CD14-positive monocyte (primary cell): ENCODE measurements at regions not wholly inside any gene's neighbourhood (a gene's known extent, or its start where the extent isn't known, plus 50 kb on each side); places are given as distances from the start of the nearest gene placed in this dataset.

Experiments
- DNase-seq, 3 donors: peaks; one replicate each; pipeline ENCODE4 v3.0.0-alpha.2; 2011 to 2022
- H2AFZ ChIP-seq: 2 replicates; pipeline ENCODE4 v1.6.0; 2012; ENCODE audit warnings: mild to moderate bottlenecking, low read depth, low read length, inconsistent platforms; ENCODE audit not compliant: insufficient read depth, poor library complexity, severe bottlenecking
- H3K27ac ChIP-seq, 2 donors: 1 replicate in 1 of 2; 2 replicates in 1 of 2; pipeline ENCODE4 v1.5.1; 2012 to 2013; ENCODE audit warnings: low read length in 2 of 2, control low read depth in 1 of 2, inconsistent platforms in 1 of 2, low read depth in 1 of 2, mild to moderate bottlenecking in 1 of 2
- H3K27me3 ChIP-seq, 2 donors: one replicate each; pipeline versions ENCODE4 v1.6.0 to v1.6.1; 2011 to 2013; ENCODE audit warnings: low read length in 2 of 2; ENCODE audit not compliant: control insufficient read depth in 2 of 2, insufficient read depth in 2 of 2
- H3K36me3 ChIP-seq, 2 donors: replicated peaks in 1 of 2; 1 replicate in 1 of 2; 2 replicates in 1 of 2; pipeline versions ENCODE4 v1.5.1 to v1.6.1; 2012 to 2013; ENCODE audit warnings: low read length in 2 of 2, control low read depth in 1 of 2, inconsistent platforms in 1 of 2, mild to moderate bottlenecking in 1 of 2; ENCODE audit not compliant: insufficient read depth in 2 of 2, control insufficient read depth in 1 of 2
- H3K4me1 ChIP-seq, 2 donors: 1 replicate in 1 of 2; 2 replicates in 1 of 2; pipeline versions ENCODE4 v1.5.1 to v1.6.1; 2012 to 2013; ENCODE audit warnings: low read length in 2 of 2, control low read depth in 1 of 2, inconsistent platforms in 1 of 2, mild to moderate bottlenecking in 1 of 2, moderate library complexity in 1 of 2; ENCODE audit not compliant: insufficient read depth in 2 of 2, control insufficient read depth in 1 of 2
- H3K4me2 ChIP-seq: replicated peaks from 2 replicates; pipeline ENCODE3; 2012; ENCODE audit warnings: low read length, moderate library complexity, mild to moderate bottlenecking; ENCODE audit not compliant: poor library complexity, severe bottlenecking; ENCODE audit errors: extremely low read depth
- H3K4me3 ChIP-seq, 3 experiments: fragments of 200-600 bp in 1 of 3; sonication (generic) in 1 of 3; replicated peaks in 1 of 3; 1 replicate in 2 of 3; 2 replicates in 1 of 3; pipeline ENCODE4 v1.5.1; 2011 to 2013; ENCODE audit warnings: low read length in 3 of 3, mild to moderate bottlenecking in 3 of 3, control low read depth in 2 of 3, low read depth in 2 of 3, inconsistent platforms in 1 of 3, moderate library complexity in 1 of 3
- H3K79me2 ChIP-seq: 2 replicates; pipeline ENCODE4 v1.6.0; 2012; ENCODE audit warnings: mild to moderate bottlenecking, control low read depth, inconsistent platforms, low read length, moderate library complexity; ENCODE audit not compliant: insufficient read depth
- H3K9ac ChIP-seq: 2 replicates; pipeline ENCODE4 v1.6.0; 2017; ENCODE audit warnings: low read length, mild to moderate bottlenecking; ENCODE audit not compliant: insufficient read depth, poor library complexity, severe bottlenecking
- H3K9me3 ChIP-seq, 2 donors: replicated peaks in 1 of 2; 1 replicate in 1 of 2; 2 replicates in 1 of 2; pipeline versions ENCODE4 v1.5.1 to v1.6.1; 2012 to 2013; ENCODE audit warnings: low read length in 2 of 2, control low read depth in 1 of 2; ENCODE audit not compliant: control insufficient read depth in 1 of 2, insufficient read depth in 1 of 2
- H4K20me1 ChIP-seq: 2 replicates; pipeline ENCODE4 v1.6.0; 2012; ENCODE audit warnings: mild to moderate bottlenecking, low read length, control low read depth, moderate library complexity; ENCODE audit not compliant: insufficient read depth
- H3K27ac Mint-ChIP-seq, 7 donors: one replicate each; pipeline ENCODE4 v1.8.0; 2020; ENCODE audit warnings: mild to moderate bottlenecking in 7 of 7, mixed read lengths in 7 of 7, moderate library complexity in 6 of 7, inconsistent platforms in 2 of 7
- H3K27me3 Mint-ChIP-seq, 3 donors: one replicate each; pipeline ENCODE4 v1.8.0; 2021 to 2022; ENCODE audit warnings: low read depth in 3 of 3, mild to moderate bottlenecking in 3 of 3, mixed read lengths in 3 of 3, moderate library complexity in 3 of 3, inconsistent platforms in 1 of 3
- H3K36me3 Mint-ChIP-seq, 2 donors: one replicate each; pipeline ENCODE4 v1.8.0; 2020; ENCODE audit warnings: mixed read lengths in 2 of 2, inconsistent platforms in 1 of 2, mild to moderate bottlenecking in 1 of 2
- H3K4me1 Mint-ChIP-seq: one replicate; pipeline ENCODE4 v1.8.0; 2020; ENCODE audit warnings: mild to moderate bottlenecking, mixed read lengths
- H3K4me3 Mint-ChIP-seq, 2 donors: one replicate each; pipeline ENCODE4 v1.8.0; 2020; ENCODE audit warnings: mild to moderate bottlenecking in 2 of 2, mixed read lengths in 2 of 2, moderate library complexity in 1 of 2
- H3K9me3 Mint-ChIP-seq, 7 donors: one replicate each; pipeline ENCODE4 v1.8.0; 2020 to 2022; ENCODE audit warnings: mixed read lengths in 7 of 7, mild to moderate bottlenecking in 6 of 7, moderate library complexity in 6 of 7, inconsistent platforms in 2 of 7
- WGBS: methylation state at CpG from one replicate; pipeline ENCODE4 v1.1.5; 2013; ENCODE audit warnings: missing lambda C conversion rate; ENCODE audit not compliant: insufficient coverage; 5-methylcytosine and 5-hydroxymethylcytosine counted together
- intact Hi-C, 2 donors: fragments of 100-400 bp; cut with micrococcal nuclease; formaldehyde crosslinking; loops; one replicate each; pipeline versions ENCODE4 v1.15.0 to v1.15.1; 2023
- TF ChIP-seq, protein P1 (sequence below): fragments of 200-600 bp; IDR thresholded peaks from one replicate; pipeline ENCODE4 v1.8.0; 2022; ENCODE audit warnings: antibody characterized with exemption, mild to moderate bottlenecking

GRCh38 chr7:118606602-118607001 lies 382.1 kb downstream of the ANKRD7 start:
- Histone ChIP-seq H3K27me3 (no peaks in the 10 kb centered on the region), H3K4me3 (no peak overlapping the region), H3K4me1 (no peaks in the 10 kb centered on the region), H3K9me3 (no peaks in the 10 kb centered on the region), H3K79me2 (no peaks in the 10 kb centered on the region), H3K9ac (no peak overlapping the region), H2AFZ (no peak overlapping the region), H3K4me2 (no peak overlapping the region), H4K20me1 (no peaks in the 10 kb centered on the region), H3K36me3 (no peaks in the 10 kb centered on the region), H3K27ac (no peak overlapping the region)
- Mint-ChIP-seq H3K4me1 (no peaks in the 10 kb centered on the region), H3K27me3 (no peaks in the 10 kb centered on the region), H3K27ac (no peak overlapping the region), H3K4me3 (no peak overlapping the region), H3K36me3 (no peaks in the 10 kb centered on the region), H3K9me3 (peaks cover 0 to 4% (median 0%) of the 10 kb centered on the region in 7 donors)
- WGBS, result no CpG with 5 or more reads among the region's 1 CpG
- DNase-seq, result no peak
- TF ChIP-seq, protein P1, sequence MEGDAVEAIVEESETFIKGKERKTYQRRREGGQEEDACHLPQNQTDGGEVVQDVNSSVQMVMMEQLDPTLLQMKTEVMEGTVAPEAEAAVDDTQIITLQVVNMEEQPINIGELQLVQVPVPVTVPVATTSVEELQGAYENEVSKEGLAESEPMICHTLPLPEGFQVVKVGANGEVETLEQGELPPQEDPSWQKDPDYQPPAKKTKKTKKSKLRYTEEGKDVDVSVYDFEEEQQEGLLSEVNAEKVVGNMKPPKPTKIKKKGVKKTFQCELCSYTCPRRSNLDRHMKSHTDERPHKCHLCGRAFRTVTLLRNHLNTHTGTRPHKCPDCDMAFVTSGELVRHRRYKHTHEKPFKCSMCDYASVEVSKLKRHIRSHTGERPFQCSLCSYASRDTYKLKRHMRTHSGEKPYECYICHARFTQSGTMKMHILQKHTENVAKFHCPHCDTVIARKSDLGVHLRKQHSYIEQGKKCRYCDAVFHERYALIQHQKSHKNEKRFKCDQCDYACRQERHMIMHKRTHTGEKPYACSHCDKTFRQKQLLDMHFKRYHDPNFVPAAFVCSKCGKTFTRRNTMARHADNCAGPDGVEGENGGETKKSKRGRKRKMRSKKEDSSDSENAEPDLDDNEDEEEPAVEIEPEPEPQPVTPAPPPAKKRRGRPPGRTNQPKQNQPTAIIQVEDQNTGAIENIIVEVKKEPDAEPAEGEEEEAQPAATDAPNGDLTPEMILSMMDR, result no peak
- intact Hi-C loops, result no loop called here

DNA sequence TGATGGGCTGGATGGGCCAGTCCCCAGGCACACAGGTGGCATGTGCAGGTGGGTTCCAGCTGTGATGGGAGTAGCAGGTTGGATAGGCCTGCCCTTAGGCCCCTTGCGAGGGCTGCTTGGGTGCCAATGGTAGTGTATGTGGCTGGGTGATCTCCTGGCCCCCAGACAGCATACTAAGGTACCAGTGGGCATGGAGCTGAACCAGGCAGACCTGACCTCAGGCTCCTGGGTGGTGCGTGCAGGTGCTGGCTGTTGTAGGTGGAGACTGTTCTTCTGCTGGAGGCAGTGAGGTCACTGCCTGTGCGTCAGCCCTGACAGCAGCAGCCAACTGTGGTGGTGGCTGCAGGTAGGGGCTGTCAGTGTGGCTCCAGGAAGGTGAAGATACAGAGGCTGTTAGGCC lies 384.7 kb downstream of the ANKRD7 start:
- Histone ChIP-seq H3K36me3 (no peaks in the 10 kb centered on the region), H3K4me1 (no peaks in the 10 kb centered on the region), H3K27me3 (no peaks in the 10 kb centered on the region), H4K20me1 (no peaks in the 10 kb centered on the region), H3K79me2 (no peaks in the 10 kb centered on the region), H3K4me3 (no peak overlapping the region), H3K9ac (no peak overlapping the region), H3K9me3 (no peaks in the 10 kb centered on the region), H3K4me2 (no peak overlapping the region), H2AFZ (no peak overlapping the region), H3K27ac (no peak overlapping the region)
- DNase-seq, result no peak
- Mint-ChIP-seq H3K4me1 (no peaks in the 10 kb centered on the region), H3K9me3 (peaks cover 0 to 4% (median 0%) of the 10 kb centered on the region in 7 donors), H3K36me3 (no peaks in the 10 kb centered on the region), H3K27me3 (no peaks in the 10 kb centered on the region), H3K4me3 (no peak overlapping the region), H3K27ac (peak overlapping the region in 1 of 7 donors; percentile 6)
- TF ChIP-seq, protein P1, result no peak
- 90% methylated on average over 3 of the region's 3 CpGs for WGBS
- intact Hi-C loops, result no loop called here
